ENCODE measurements at regions not wholly inside any gene's neighbourhood (a gene's known extent, or its start where the extent isn't known, plus 50 kb on each side); places are given as distances from the start of the nearest gene placed in this dataset.

GRCh38 chr2:4221845-4222244 lies 518.5 kb downstream of the DCDC2C start:
- TF ChIP-seq CTCF (IDR thresholded peaks at IDR 0.05; ENCODE audit: borderline replicate concordance, extremely low read depth, low read length, poor library complexity, severe bottlenecking) (no peak), EZH2 (IDR thresholded peaks at IDR 0.05; ENCODE audit: borderline replicate concordance, low read depth, low read length, severe bottlenecking) (no peak)

Data from DND-41 (cell line).